ENCODE measurements at regions not wholly inside any gene's neighbourhood (a gene's known extent, or its start where the extent isn't known, plus 50 kb on each side); places are given as distances from the start of the nearest gene placed in this dataset.
A peak's percentile ranks its signal among the peaks of the same experiment; 100 is the strongest.
"Not testable (repeated sequence)": the region's sequence is repeated elsewhere in the genome, so short reads cannot be mapped to it uniquely, and the experiment has no call there.

DNA sequence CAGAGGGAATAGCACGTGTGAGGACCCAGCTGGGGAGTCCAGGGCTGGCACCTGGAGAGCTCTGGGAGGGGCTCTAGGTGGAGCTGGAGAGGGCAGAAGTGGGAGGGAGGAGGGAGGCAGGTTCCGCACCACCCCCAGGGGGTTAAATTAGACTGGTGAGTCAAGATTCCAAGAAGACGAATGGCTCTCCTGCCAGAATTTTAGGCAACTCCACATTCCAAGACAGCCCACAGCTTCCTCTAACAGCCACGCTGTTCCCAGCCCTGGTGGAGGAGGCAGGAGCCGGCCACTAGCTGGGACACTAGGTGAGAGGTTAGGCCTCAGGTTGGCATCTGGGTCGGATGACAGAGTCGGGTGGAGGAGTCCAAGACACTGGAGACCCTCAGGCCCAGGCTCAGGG is 60.2 kb downstream of the TFAP2C start:
- DNase-seq (ENCODE audit: low spot score) = no peak

DNA sequence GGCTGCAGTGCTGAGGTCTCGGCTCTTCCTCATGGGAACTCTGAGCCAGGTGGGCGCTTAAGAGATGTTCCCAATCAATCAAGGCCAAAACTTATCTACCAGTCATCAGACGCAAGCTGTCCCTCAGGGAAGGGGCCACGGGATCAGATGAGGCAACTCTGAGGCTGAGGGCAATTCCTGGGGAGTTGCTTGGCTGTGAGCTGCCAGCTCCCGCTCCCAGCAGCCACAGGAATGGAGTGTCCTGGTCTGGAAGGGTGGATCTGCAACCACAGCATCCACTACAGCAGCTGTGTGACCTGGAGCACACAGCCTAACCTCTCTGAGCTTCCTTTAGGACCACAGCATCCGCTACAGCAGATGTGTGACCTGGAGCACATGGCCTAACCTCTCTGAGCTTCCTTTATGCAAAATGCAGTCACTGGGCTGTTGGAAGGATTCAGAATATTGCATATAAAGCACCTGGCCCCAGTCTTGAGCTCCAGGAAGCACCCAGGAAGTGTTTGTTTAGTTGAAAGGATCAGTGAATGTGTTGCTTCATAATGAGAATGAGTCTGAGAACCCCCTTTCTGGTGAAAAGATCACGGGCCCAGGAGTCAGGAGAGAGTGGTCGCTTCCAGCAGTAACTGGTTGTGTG is 60.9 kb downstream of the TFAP2C start:
- DNase-seq (ENCODE audit: low spot score) = no peak

- DNase-seq (ENCODE audit: low spot score) = no peak
These were observed 61.5 kb downstream of the TFAP2C start for GRCh38 chr20:56690531-56691175.

GRCh38 chr20:56691325-56691998 is 62.4 kb downstream of the TFAP2C start:
- no peak for DNase-seq (ENCODE audit: low spot score)

DNA sequence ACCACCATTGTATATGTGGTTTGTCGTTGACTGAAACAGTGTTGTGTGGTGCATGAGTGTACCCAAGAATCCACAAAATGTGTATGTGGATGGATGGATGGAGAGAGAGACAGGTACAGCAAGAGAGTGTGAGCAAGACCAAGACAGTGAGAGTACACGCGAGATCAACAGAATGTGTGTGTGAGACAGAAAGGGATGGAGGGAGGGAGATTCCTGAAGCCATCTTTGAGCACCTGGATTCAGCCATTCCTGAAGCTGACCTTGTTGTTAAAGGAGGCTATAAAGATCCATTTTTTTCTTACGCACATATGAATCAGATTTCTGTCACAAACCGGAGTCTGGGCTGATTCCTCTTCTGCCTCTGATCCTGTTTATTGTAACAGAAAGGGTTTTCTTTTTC is 64.1 kb downstream of the TFAP2C start:
- DNase-seq (ENCODE audit: low spot score) = no peak

GRCh38 chr20:56697476-56697875 is 68.4 kb downstream of the TFAP2C start:
- DNase-seq (ENCODE audit: low spot score) = no peak

DNA sequence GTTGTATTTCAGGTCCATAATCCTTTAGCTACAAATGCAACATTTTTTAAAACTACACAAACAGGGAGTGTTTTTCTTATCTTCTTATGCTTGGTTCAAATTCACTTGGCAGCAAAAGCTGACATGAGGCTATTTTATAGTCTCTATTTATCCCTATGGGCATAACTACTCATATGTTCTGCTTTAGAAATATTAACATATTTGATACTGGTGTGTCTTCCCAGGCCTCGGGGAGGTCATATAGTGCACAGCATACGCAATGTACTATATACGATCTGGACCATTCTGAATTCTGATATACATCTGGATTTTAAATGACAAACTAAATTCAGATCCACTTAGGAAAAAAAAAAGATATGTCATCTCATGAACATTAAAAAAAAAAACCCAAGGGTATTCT is 69.2 kb downstream of the TFAP2C start:
- no peak for DNase-seq (ENCODE audit: low spot score)

DNA sequence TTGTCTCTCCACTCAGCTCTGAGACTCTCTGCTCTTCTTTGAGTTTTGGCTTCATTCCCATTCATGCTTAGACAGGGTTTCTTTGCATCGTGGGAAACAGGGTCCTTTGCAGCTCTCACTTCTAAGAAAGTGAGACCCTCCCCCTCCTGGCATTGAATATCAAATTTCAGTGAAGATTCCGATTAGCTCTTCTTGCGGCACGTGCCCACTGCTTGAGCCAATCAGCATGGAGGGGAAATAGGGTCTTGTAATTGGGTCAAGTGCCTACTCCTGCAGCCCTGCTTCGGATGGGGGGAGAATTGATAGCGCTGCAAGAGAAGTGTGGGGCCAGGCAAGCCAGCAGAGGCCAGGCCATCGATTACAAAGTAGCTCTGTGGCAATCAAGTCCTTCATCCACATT is 69.6 kb downstream of the TFAP2C start:
- DNase-seq (ENCODE audit: low spot score) = no peak

DNA sequence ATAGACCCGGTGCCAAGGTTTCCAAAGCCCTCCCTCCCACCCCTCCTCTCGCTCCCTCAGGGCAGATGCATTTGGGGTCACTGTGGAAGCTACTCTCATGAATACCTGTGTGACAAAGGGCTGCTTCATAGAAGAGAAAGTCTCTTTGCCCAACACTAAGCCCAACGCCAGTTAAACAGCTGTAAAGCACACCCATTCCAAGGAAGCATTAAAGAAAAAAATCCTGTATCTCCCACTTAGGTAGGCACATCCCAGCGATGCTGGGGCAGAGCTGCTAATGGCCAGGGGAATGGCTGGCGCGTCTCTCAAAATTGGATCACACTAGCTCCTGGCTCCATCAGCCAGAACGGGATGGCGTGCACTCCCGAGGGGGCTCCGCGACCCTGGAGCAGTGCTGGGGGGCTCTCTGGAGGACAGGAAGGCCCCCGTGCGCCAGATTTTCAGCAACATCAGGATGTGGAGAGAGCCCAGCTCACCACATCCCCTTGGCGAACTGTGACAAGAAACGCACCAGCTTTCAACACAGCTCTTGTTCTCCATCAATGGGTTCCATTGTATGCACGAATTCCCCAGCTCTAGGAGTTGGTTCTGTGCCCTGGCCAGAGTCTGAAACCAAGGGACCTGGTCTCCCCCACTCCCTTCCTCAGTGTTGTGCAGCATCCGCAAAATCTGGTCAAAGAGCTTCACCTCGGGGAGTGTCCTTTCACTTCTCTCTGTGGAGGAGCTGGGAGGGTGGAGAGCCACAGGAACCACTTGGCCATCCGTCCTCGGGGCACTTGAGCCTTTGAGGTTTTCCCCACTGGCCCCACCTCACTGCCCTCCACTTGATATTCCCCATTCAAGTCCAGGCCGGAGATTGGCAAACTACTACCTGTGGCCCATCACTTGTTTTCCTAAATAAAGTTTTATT is 74.1 kb downstream of the TFAP2C start:
- no peak for DNase-seq (ENCODE audit: low spot score)

- DNase-seq (ENCODE audit: low spot score) = no peak
These were observed 77.8 kb downstream of the TFAP2C start for GRCh38 chr20:56706867-56707360.

DNA sequence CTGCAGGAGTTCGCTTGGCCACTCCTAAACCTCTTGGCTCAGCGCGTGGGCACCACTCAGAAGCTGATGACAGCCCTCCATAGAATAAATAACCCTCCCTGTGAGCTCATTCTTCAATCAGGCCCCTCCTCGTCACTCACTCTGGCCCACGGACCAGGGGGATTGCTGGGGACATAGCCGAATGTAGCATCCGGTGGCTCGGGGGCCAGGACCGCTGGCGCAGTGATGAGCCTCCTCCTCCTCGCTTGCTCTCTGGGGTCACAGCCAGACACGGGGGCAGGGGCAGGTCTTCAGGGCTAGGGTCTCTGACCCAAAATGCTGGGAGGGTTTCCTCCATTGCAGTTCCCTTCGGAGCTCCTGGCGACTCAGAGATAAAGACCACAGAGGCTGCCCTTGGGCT is 79.9 kb downstream of the TFAP2C start:
- DNase-seq (ENCODE audit: low spot score) = no peak

- DNase-seq (ENCODE audit: low spot score) = no peak
These were observed 81.0 kb downstream of the TFAP2C start for GRCh38 chr20:56710125-56710524.

GRCh38 chr20:56710577-56710976 is 81.5 kb downstream of the TFAP2C start:
- not testable (repeated sequence) for DNase-seq (ENCODE audit: low spot score)

DNA sequence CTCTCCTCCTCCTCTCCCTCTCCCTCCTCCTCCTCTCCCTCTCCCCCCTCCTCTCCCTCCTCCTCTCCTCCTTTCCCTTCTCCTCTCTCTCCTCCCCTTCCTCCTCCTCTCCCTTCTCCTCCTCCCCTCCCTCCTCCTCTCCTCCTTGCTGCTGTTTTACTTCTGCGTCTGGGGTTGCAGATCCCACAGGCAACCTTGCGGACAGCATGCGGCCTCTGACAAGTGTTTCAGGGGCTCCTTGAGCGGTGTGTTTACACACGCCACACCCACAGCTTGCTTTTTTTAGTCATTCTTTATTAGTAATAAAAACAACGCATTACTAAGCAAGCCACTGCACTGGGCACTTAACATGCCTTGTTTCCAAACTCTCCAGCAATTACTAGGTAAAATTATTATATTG is 81.9 kb downstream of the TFAP2C start:
- peak; percentile 73 for DNase-seq (ENCODE audit: low spot score)

- no peak for DNase-seq (ENCODE audit: low spot score)
These were observed 86.2 kb downstream of the TFAP2C start for GRCh38 chr20:56715309-56715708.

DNA sequence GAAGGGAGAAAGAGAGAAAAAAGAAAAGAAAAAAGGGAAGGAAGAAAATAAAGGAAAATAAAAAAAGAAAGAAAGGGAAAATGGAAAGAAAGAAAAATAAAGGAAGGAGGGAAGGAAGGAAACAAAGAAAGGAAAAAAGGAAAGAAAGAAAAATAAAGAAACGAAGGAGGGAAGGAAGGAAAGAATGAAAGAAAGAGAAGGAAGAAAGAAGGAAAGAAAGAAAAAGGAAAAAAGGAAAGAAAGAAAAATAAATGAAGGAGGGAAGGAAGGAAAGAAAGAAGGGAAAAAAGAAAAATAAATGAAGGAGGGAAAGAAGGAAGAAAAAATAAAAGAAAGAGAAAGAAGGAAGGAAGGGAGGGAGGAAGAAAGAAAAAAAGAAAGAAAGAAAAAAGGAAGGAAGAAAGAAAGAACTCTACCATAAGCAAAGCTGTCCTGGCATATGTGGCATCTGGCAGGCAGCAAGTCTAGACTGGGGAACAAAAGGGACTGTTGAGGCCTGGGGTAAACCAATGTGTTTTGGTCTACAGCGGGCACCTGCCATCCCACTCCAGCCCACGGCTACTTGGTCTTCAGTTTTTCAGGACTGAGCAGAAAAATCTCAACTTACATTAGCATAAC is 86.9 kb downstream of the TFAP2C start:
- DNase-seq (ENCODE audit: low spot score) = no peak

- no peak for DNase-seq (ENCODE audit: low spot score)
These were observed 87.7 kb downstream of the TFAP2C start for GRCh38 chr20:56716806-56717205.

- no peak for DNase-seq (ENCODE audit: low spot score)
These were observed 89.7 kb downstream of the TFAP2C start for GRCh38 chr20:56718816-56719215.

GRCh38 chr20:56720620-56721213 is 91.6 kb downstream of the TFAP2C start:
- no peak for DNase-seq (ENCODE audit: low spot score)

- DNase-seq (ENCODE audit: low spot score) = no peak
These were observed 92.9 kb downstream of the TFAP2C start for GRCh38 chr20:56722042-56722441.

DNA sequence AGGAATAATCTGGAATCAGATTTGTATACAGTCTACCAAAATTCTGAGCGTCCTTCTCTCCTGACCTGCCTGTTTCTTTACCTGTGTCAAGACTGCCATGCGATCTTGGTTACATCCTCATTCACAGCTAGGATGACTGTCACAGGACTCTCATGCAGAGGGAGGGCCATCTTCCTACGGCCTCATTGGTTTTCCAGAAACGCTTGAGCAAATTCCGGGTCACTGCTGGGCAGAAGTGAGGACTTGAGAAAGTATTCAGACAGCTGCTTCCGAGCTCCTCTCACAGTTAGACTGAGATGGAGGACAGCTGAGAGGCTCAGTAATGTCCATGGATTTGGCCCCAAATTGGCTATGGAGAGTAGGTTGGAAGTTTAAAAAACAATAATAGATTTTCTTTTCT is 94.2 kb downstream of the TFAP2C start:
- no peak for DNase-seq (ENCODE audit: low spot score)

Data from LoVo (cell line).